CD4-positive, alpha-beta T cell (primary cell): ENCODE measurements at regions not wholly inside any gene's neighbourhood (a gene's known extent, or its start where the extent isn't known, plus 50 kb on each side); places are given as distances from the start of the nearest gene placed in this dataset.

Experiments used
- ATAC-seq: fragments of 200-7000 bp; cut with Tn5 transposase; one replicate; pipeline ENCODE4 v1.10.0; 2022; ENCODE audit warnings: mild to moderate bottlenecking; ENCODE audit not compliant: poor library complexity
- CTCF ChIA-PET: fragments of 350-600 bp; sonication (Branson Sonifier 250); formaldehyde crosslinking; loops from one replicate; lab custom pipeline; 2021; ENCODE audit warnings: antibody characterized with exemption, inconsistent platforms; lab: Charles Lee
- POLR2A ChIA-PET: fragments of 350-600 bp; sonication (Branson Sonifier 250); formaldehyde crosslinking; loops from one replicate; lab custom pipeline; 2021; ENCODE audit warnings: antibody characterized with exemption, inconsistent platforms; lab: Charles Lee
- DNase-seq, 14 experiments: peaks; one replicate each; pipeline ENCODE4 v3.0.0-alpha.2; 2013 to 2020; ENCODE audit warnings: mixed read lengths in 2 of 14
- H3K27ac ChIP-seq, 2 donors: one replicate each; pipeline versions ENCODE4 v1.5.1 to v1.7.0; 2013; ENCODE audit warnings: low read length in 2 of 2, low read depth in 1 of 2, mild to moderate bottlenecking in 1 of 2
- H3K27me3 ChIP-seq, 2 experiments: 1 replicate in 1 of 2; 2 replicates in 1 of 2; pipeline versions ENCODE4 v1.6.1 to v1.7.0; 2013; ENCODE audit warnings: low read length in 2 of 2, control low read depth in 1 of 2, mild to moderate bottlenecking in 1 of 2, moderate library complexity in 1 of 2; ENCODE audit not compliant: insufficient read depth in 2 of 2, control insufficient read depth in 1 of 2
- H3K36me3 ChIP-seq: one replicate; pipeline ENCODE4 v1.6.1; 2013; ENCODE audit warnings: low read length, control low read depth; ENCODE audit not compliant: insufficient read depth
- H3K4me1 ChIP-seq: one replicate; pipeline ENCODE4 v1.6.1; 2013; ENCODE audit warnings: low read length, control low read depth; ENCODE audit not compliant: insufficient read depth
- H3K4me3 ChIP-seq: one replicate; pipeline ENCODE4 v1.5.1; 2013; ENCODE audit warnings: mild to moderate bottlenecking, low read length, moderate library complexity
- H3K9me3 ChIP-seq, 2 experiments: 1 replicate in 1 of 2; 2 replicates in 1 of 2; pipeline versions ENCODE4 v1.6.1 to v1.7.0; 2013; ENCODE audit warnings: low read length in 2 of 2, mild to moderate bottlenecking in 2 of 2, control low read depth in 1 of 2, moderate library complexity in 1 of 2; ENCODE audit not compliant: control insufficient read depth in 1 of 2, insufficient read depth in 1 of 2
- H3K27ac Mint-ChIP-seq: one replicate; pipeline ENCODE4 v1.8.0; 2020; ENCODE audit warnings: mixed read lengths
- H3K27me3 Mint-ChIP-seq: one replicate; pipeline ENCODE4 v1.8.0; 2021; ENCODE audit warnings: mixed read lengths
- H3K36me3 Mint-ChIP-seq: one replicate; pipeline ENCODE4 v1.8.0; 2021; ENCODE audit warnings: low read depth, mixed read lengths
- H3K4me1 Mint-ChIP-seq: one replicate; pipeline ENCODE4 v1.8.0; 2021; ENCODE audit warnings: low read depth, mixed read lengths
- H3K4me3 Mint-ChIP-seq: one replicate; pipeline ENCODE4 v1.8.0; 2020; ENCODE audit warnings: mild to moderate bottlenecking, mixed read lengths
- H3K9me3 Mint-ChIP-seq: one replicate; pipeline ENCODE4 v1.8.0; 2020; ENCODE audit warnings: mixed read lengths
- CTCF ChIP-seq: fragments of 200-600 bp; IDR thresholded peaks from one replicate; pipeline ENCODE4 v1.8.0; 2022; ENCODE audit warnings: antibody characterized with exemption, mild to moderate bottlenecking
- intact Hi-C, 2 experiments: fragments of 100-400 bp; cut with DNase I in 1 of 2; cut with micrococcal nuclease in 1 of 2; formaldehyde crosslinking; loops; one replicate each; pipeline versions ENCODE4 v1.15.1 to v1.9.0; 2023 to 2025; cut with DNase I, micrococcal nuclease

DNA sequence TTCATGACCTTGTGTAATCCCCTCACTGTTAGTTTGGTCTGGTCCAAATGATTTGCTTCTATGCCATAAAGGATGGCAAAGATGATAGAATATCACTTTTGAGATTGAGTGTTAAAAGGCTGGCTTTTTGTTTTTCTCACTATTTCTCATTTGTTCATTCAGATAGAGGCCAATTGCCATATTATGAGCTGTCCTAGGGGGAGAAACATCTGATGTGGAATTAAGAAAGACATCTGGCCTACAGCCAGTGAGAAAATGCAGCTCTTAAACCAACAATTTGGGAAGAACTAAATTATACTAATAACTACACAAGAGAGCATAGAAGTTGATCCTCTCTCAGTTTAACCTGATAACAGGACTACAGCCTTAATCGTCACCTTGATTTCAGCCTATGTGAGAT lies 1668.6 kb downstream of the GRIK2 start:
- Histone ChIP-seq H3K27ac (no peak overlapping the region), H3K4me1 (no peaks in the 10 kb centered on the region), H3K27me3 (no peaks in the 10 kb centered on the region), H3K36me3 (no peaks in the 10 kb centered on the region), H3K4me3 (no peak overlapping the region), H3K9me3 (no peaks in the 10 kb centered on the region)
- ChIA-PET CTCF (no interaction called here), POLR2A (no interaction called here)
- intact Hi-C loops: no loop called here
- no peak overlapping the region for H3K27ac Mint-ChIP-seq
- no peaks in the 10 kb centered on the region for H3K36me3 Mint-ChIP-seq
- H3K4me1 Mint-ChIP-seq: no peaks in the 10 kb centered on the region
- DNase-seq (no peak), ATAC-seq (no peak)
- no peaks in the 10 kb centered on the region for H3K27me3 Mint-ChIP-seq
- no peak for TF ChIP-seq CTCF
- peaks cover 9% of the 10 kb centered on the region for H3K9me3 Mint-ChIP-seq
- H3K4me3 Mint-ChIP-seq: no peak overlapping the region

DNA sequence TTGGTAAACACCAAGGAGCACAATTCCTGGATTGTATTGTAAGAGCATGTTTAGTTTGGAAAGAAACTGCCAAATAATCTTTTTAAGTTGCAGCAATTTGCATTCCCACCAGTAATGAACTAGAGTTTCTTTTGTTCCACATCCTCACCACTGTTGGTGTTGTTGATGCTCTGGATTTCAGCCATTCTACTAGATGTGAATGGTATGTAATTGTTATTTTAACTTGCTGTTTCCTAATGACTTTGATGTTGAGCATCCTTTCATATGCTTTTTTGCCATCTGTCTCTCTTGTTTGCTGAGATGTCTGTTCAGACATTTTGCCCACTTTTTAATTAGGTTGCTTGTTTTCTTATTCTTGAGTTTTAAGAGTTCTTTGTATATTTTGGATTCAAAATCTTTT lies 1654.1 kb downstream of the GRIK2 start:
- Mint-ChIP-seq H3K36me3 (no peaks in the 10 kb centered on the region), H3K9me3 (peaks cover 2% of the 10 kb centered on the region), H3K27ac (no peak overlapping the region), H3K27me3 (no peaks in the 10 kb centered on the region), H3K4me1 (no peaks in the 10 kb centered on the region), H3K4me3 (no peak overlapping the region)
- Histone ChIP-seq H3K4me3 (no peak overlapping the region), H3K27me3 (no peaks in the 10 kb centered on the region), H3K9me3 (no peaks in the 10 kb centered on the region), H3K36me3 (no peaks in the 10 kb centered on the region), H3K27ac (no peak overlapping the region), H3K4me1 (no peaks in the 10 kb centered on the region)
- DNase-seq (no peak), ATAC-seq (no peak)
- CTCF ChIA-PET: no interaction called here
- POLR2A ChIA-PET: no interaction called here
- TF ChIP-seq CTCF: no peak
- intact Hi-C loops: no loop called here

GRCh38 chr6:103042336-103042735 lies 1648.8 kb downstream of the GRIK2 start:
- H3K4me3 ChIP-seq: no peak overlapping the region
- no peak for ATAC-seq
- H3K27ac ChIP-seq: no peak overlapping the region
- DNase-seq: no peak
- Mint-ChIP-seq H3K27me3 (no peaks in the 10 kb centered on the region), H3K4me1 (no peaks in the 10 kb centered on the region), H3K36me3 (no peaks in the 10 kb centered on the region), H3K4me3 (no peak overlapping the region), H3K9me3 (peaks cover 2% of the 10 kb centered on the region), H3K27ac (no peak overlapping the region)
- no peaks in the 10 kb centered on the region for H3K4me1 ChIP-seq
- CTCF ChIA-PET: no interaction called here
- H3K36me3 ChIP-seq: no peaks in the 10 kb centered on the region
- POLR2A ChIA-PET: no interaction called here
- no peaks in the 10 kb centered on the region for H3K9me3 ChIP-seq
- intact Hi-C loops: no loop called here
- no peaks in the 10 kb centered on the region for H3K27me3 ChIP-seq
- no peak for TF ChIP-seq CTCF
